HG02588 (cell line): ENCODE measurements at regions not wholly inside any gene's neighbourhood (a gene's known extent, or its start where the extent isn't known, plus 50 kb on each side); places are given as distances from the start of the nearest gene placed in this dataset.
"Not testable (repeated sequence)": the region's sequence is repeated elsewhere in the genome, so short reads cannot be mapped to it uniquely, and the experiment has no call there.

ENCODE experiments used
- ATAC-seq: cut with Tn5 transposase; IDR thresholded peaks from one replicate; pipeline ENCODE4 v1.9.1; 2021; ENCODE audit warnings: mild to moderate bottlenecking, moderate library complexity; ENCODE audit not compliant: unreplicated experiment

- ATAC-seq = no peak
Measured at GRCh38 chr7:12930534-12930933, 243.1 kb downstream of the ARL4A start.

GRCh38 chr7:12931465-12931864 lies 244.0 kb downstream of the ARL4A start:
- not testable (repeated sequence) for ATAC-seq

GRCh38 chr7:12939694-12940093 lies 252.3 kb downstream of the ARL4A start:
- ATAC-seq = no peak

- ATAC-seq = no peak
Measured at GRCh38 chr7:12941512-12941911, 254.1 kb downstream of the ARL4A start.

GRCh38 chr7:12942609-12943008 lies 255.2 kb downstream of the ARL4A start:
- no peak for ATAC-seq

- ATAC-seq = no peak
Measured at GRCh38 chr7:12943781-12944180, 256.3 kb downstream of the ARL4A start.

- ATAC-seq = no peak
Measured at GRCh38 chr7:12945901-12946300, 258.5 kb downstream of the ARL4A start.

GRCh38 chr7:12947465-12947864 lies 260.0 kb downstream of the ARL4A start:
- no peak for ATAC-seq

- ATAC-seq = no peak
Measured at GRCh38 chr7:12949060-12949931, 261.9 kb downstream of the ARL4A start.

GRCh38 chr7:12951397-12951801 lies 264.0 kb downstream of the ARL4A start:
- ATAC-seq = no peak

GRCh38 chr7:12954380-12955033 lies 267.1 kb downstream of the ARL4A start:
- ATAC-seq = no peak

- ATAC-seq = no peak
Measured at GRCh38 chr7:12957487-12957886, 270.1 kb downstream of the ARL4A start.

GRCh38 chr7:12961910-12962480 lies 274.6 kb downstream of the ARL4A start:
- no peak for ATAC-seq

- no peak for ATAC-seq
Measured at GRCh38 chr7:12963435-12963834, 276.0 kb downstream of the ARL4A start.

GRCh38 chr7:12964836-12965235 lies 277.4 kb downstream of the ARL4A start:
- no peak for ATAC-seq

- no peak for ATAC-seq
Measured at GRCh38 chr7:12965767-12966166, 278.3 kb downstream of the ARL4A start.

GRCh38 chr7:12967322-12967721 lies 279.9 kb downstream of the ARL4A start:
- no peak for ATAC-seq

GRCh38 chr7:12968836-12969422 lies 281.5 kb downstream of the ARL4A start:
- no peak for ATAC-seq

- ATAC-seq = no peak
Measured at GRCh38 chr7:12970626-12971025, 283.2 kb downstream of the ARL4A start.

GRCh38 chr7:12974451-12975166 lies 287.2 kb downstream of the ARL4A start:
- no peak for ATAC-seq

GRCh38 chr7:12975412-12975811 lies 288.0 kb downstream of the ARL4A start:
- ATAC-seq = no peak
